K562 (cell line): ENCODE measurements at regions not wholly inside any gene's neighbourhood (a gene's known extent, or its start where the extent isn't known, plus 50 kb on each side); places are given as distances from the start of the nearest gene placed in this dataset.
"Not testable (repeated sequence)": the region's sequence is repeated elsewhere in the genome, so short reads cannot be mapped to it uniquely, and the experiment has no call there.

Source experiments
- ATAC-seq: fragments of 200-7000 bp; cut with Tn5 transposase; 3 replicates; pipeline ENCODE4 v1.9.1; 2020; ENCODE audit warnings: moderate library complexity
- BruUV-seq: library from RNA; stranded (reverse); fragments of 400-500 nt; replicated peaks from 2 replicates; lab custom pipeline; 2021; lab: Mats Ljungman, UMichigan
- CTCF ChIA-PET: fragments of 300-600 bp; formaldehyde crosslinking; extraction: SDS; loops from one replicate; lab custom pipeline; 2021; ENCODE audit warnings: low intra/inter-chr PET ratio; lab: Yijun Ruan, JAX
- POLR2A ChIA-PET: fragments of 300-600, 350-650 bp; sonication (Branson Sonifier 250); formaldehyde crosslinking; extraction: SDS; loops from one replicate; lab custom pipeline; 2021; ENCODE audit warnings: antibody characterized with exemption, inconsistent platforms; lab: Yijun Ruan, JAX
- DNase-seq, 4 experiments: peaks; one replicate each; pipeline versions ENCODE4 v3.0.0 to v3.0.0-alpha.2; 2011 to 2018; ENCODE audit warnings: low spot score in 3 of 4, mixed read lengths in 3 of 4; ENCODE audit errors: extremely low read depth in 1 of 4
- FAIRE-seq: peaks from 2 replicates; lab custom pipeline; 2011; peaks lifted over from hg19 to GRCh38; lab: Jason Lieb, UNC
- H2AFZ ChIP-seq: 2 replicates; pipeline ENCODE4 v1.6.0; 2011; ENCODE audit warnings: low read depth, low read length, control low read depth, inconsistent platforms
- H3K27ac ChIP-seq: fragments of 200-600 bp; 3 replicates; pipeline ENCODE4 v1.8.0; 2011; ENCODE audit warnings: low read depth, mild to moderate bottlenecking, control low read depth, inconsistent platforms, low read length, moderate library complexity, mixed read lengths; ENCODE audit errors: extremely low read depth
- H3K27me3 ChIP-seq, 2 experiments: fragments of 300-600 bp in 1 of 2; 2 replicates in 1 of 2; 3 replicates in 1 of 2; pipeline versions ENCODE4 v1.6.0 to v1.8.0; 2011; ENCODE audit warnings: inconsistent platforms in 2 of 2, low read length in 2 of 2, mild to moderate bottlenecking in 1 of 2, mixed read lengths in 1 of 2, moderate library complexity in 1 of 2; ENCODE audit not compliant: control insufficient read depth in 2 of 2, insufficient read depth in 2 of 2
- H3K36me3 ChIP-seq: fragments of 300-600 bp; 3 replicates; pipeline ENCODE4 v1.8.0; 2011; ENCODE audit warnings: mild to moderate bottlenecking, low read length, inconsistent platforms; ENCODE audit not compliant: control insufficient read depth, insufficient read depth
- H3K4me1 ChIP-seq, 2 experiments: fragments of 200-600 bp in 1 of 2; replicated peaks in 1 of 2; 2 replicates in 1 of 2; 3 replicates in 1 of 2; pipeline versions ENCODE4 v1.5.1 to v1.8.0; 2011; ENCODE audit warnings: inconsistent platforms in 2 of 2, low read length in 2 of 2, mild to moderate bottlenecking in 1 of 2, mixed read lengths in 1 of 2, moderate library complexity in 1 of 2; ENCODE audit not compliant: control insufficient read depth in 2 of 2, insufficient read depth in 2 of 2
- H3K4me2 ChIP-seq: 2 replicates; pipeline ENCODE4 v1.6.1; 2011; ENCODE audit warnings: low read length, control low read depth, inconsistent platforms, mixed read lengths; ENCODE audit not compliant: insufficient read depth
- H3K4me3 ChIP-seq: fragments of 200-600 bp; sonication (generic), shearing (Covaris generic); 2 replicates; pipeline ENCODE4 v1.5.1; 2016; ENCODE audit warnings: control low read depth, inconsistent platforms
- H3K79me2 ChIP-seq: fragments of 200-600 bp; 3 replicates; pipeline ENCODE4 v1.8.0; 2011; ENCODE audit warnings: low read length, inconsistent platforms; ENCODE audit not compliant: control insufficient read depth, insufficient read depth
- H3K9ac ChIP-seq, 2 experiments: 2 replicates each; pipeline versions ENCODE4 v1.6.0 to v1.6.1; 2011; ENCODE audit warnings: low read depth in 2 of 2, low read length in 2 of 2, control low read depth in 1 of 2, inconsistent platforms in 1 of 2, mild to moderate bottlenecking in 1 of 2, mixed read lengths in 1 of 2; ENCODE audit not compliant: insufficient read depth in 1 of 2
- H3K9me1 ChIP-seq: one replicate; pipeline ENCODE4 v1.6.0; 2011; ENCODE audit warnings: inconsistent platforms, mild to moderate bottlenecking, low read length, moderate library complexity; ENCODE audit not compliant: control insufficient read depth, insufficient read depth
- H3K9me3 ChIP-seq: replicated peaks from 2 replicates; pipeline ENCODE4 v1.5.1; 2011; ENCODE audit warnings: low read depth, low read length, inconsistent platforms; ENCODE audit not compliant: control insufficient read depth, insufficient read depth
- H4K20me1 ChIP-seq: replicated peaks from 2 replicates; pipeline ENCODE4 v1.6.1; 2011; ENCODE audit warnings: low read length, inconsistent platforms, mixed read lengths; ENCODE audit not compliant: control insufficient read depth, insufficient read depth
- ARID3B ChIP-seq: fragments of 250-450 bp; sonication (Bioruptor Pico); IDR thresholded peaks from 2 replicates; pipeline ENCODE4 v1.4.0; 2020; ENCODE audit warnings: borderline replicate concordance
- MED1 ChIP-seq: sonication (generic); formaldehyde crosslinking; IDR thresholded peaks from 2 replicates; pipeline ENCODE4 v1.8.1; 2023; ENCODE audit warnings: missing genetic modification reagents, borderline replicate concordance
- ZNF146 ChIP-seq: IDR thresholded peaks from one replicate; pipeline ENCODE4 v1.6.1; 2018; ENCODE audit warnings: missing compliant biosample characterization; ENCODE audit not compliant: unreplicated experiment
- WGBS: fragments of 100-300 bp; shearing (Covaris generic); methylation state at CpG from one replicate; pipeline ENCODE4 v1.1.6; 2016; ENCODE audit warnings: low coverage, mixed read lengths; ENCODE audit not compliant: insufficient coverage; ENCODE audit errors: missing lambda C conversion rate; 5-methylcytosine and 5-hydroxymethylcytosine counted together
- in situ Hi-C: fragments of 300-500 bp; cut with MboI; formaldehyde crosslinking; loops from 4 replicates; pipeline ENCODE4 v1.15.0; 2018; ENCODE audit warnings: inconsistent platforms, mixed read lengths
- intact Hi-C: fragments of 100-400 bp; cut with micrococcal nuclease; formaldehyde crosslinking; loops from 2 replicates; pipeline ENCODE4 v1.14.2; 2022

GRCh38 chr7:17109020-17109419, 189.4 kb upstream of the AHR start:
- POLR2A ChIA-PET = no interaction called here
- Histone ChIP-seq H3K9ac (no peak overlapping the region), H4K20me1 (no peaks in the 10 kb centered on the region), H3K4me1 (no peaks in the 10 kb centered on the region), H3K27ac (no peak overlapping the region), H3K4me2 (no peak overlapping the region), H3K4me3 (no peak overlapping the region), H3K36me3 (no peaks in the 10 kb centered on the region), H3K9me3 (no peaks in the 10 kb centered on the region), H3K79me2 (no peaks in the 10 kb centered on the region), H2AFZ (no peak overlapping the region), H3K9me1 (no peaks in the 10 kb centered on the region), H3K27me3 (no peaks in the 10 kb centered on the region)
- no peak for FAIRE-seq
- intact Hi-C loops (no loop called here), in situ Hi-C loops (no loop called here)
- DNase-seq = no peak
- WGBS = 11% methylated on average over 2 of the region's 2 CpGs
- ATAC-seq = no peak
- BruUV-seq = no TSS peak
- TF ChIP-seq ARID3B (CRISPR knock-in tag) (no peak), MED1 (CRISPR knock-in tag) (no peak)
- CTCF ChIA-PET = no interaction called here

- FAIRE-seq, CTCF ChIA-PET, H3K9me3 ChIP-seq, H2AFZ ChIP-seq, H3K36me3 ChIP-seq, BruUV-seq, ATAC-seq, intact Hi-C loops, H3K79me2 ChIP-seq, H3K4me1 ChIP-seq, H3K27ac ChIP-seq, H3K4me2 ChIP-seq, DNase-seq, H3K27me3 ChIP-seq, H3K9ac ChIP-seq, H3K9me1 ChIP-seq, H4K20me1 ChIP-seq, in situ Hi-C loops, POLR2A ChIA-PET, H3K4me3 ChIP-seq: not testable (repeated sequence)
- peak; percentile 59 for TF ChIP-seq ZNF146
- 16% methylated on average over 2 of the region's 2 CpGs for WGBS
Observed at GRCh38 chr7:17113770-17114169, 184.7 kb upstream of the AHR start.
